GM12878 (cell line): ENCODE measurements at regions not wholly inside any gene's neighbourhood (a gene's known extent, or its start where the extent isn't known, plus 50 kb on each side); places are given as distances from the start of the nearest gene placed in this dataset.

Source experiments
- ATAC-seq: fragments of 200-7000 bp; cut with Tn5 transposase; 3 replicates; pipeline ENCODE4 v1.9.1; 2020; ENCODE audit warnings: mild to moderate bottlenecking, moderate library complexity
- BruUV-seq: library from RNA; stranded (reverse); fragments of 400-500 nt; replicated peaks from 2 replicates; lab custom pipeline; 2021; lab: Mats Ljungman, UMichigan
- CTCF ChIA-PET: fragments of 300-600 bp; sonication (Branson Sonifier 250); formaldehyde crosslinking; extraction: SDS; loops from one replicate; lab custom pipeline; 2021; ENCODE audit warnings: inconsistent platforms; lab: Yijun Ruan, JAX
- POLR2A ChIA-PET: fragments of 350-600 bp; formaldehyde crosslinking; extraction: SDS; loops from one replicate; lab custom pipeline; 2021; ENCODE audit warnings: inconsistent platforms; lab: Charles Lee
- RAD21 ChIA-PET: fragments of 300-600 bp; sonication (Branson Sonifier 250); formaldehyde crosslinking; loops from one replicate; lab custom pipeline; 2023; ENCODE audit warnings: antibody characterized with exemption; ENCODE audit not compliant: unreplicated experiment; lab: Charles Lee
- SMC1A ChIA-PET: fragments of 300-600 bp; sonication (Branson Sonifier 250); formaldehyde crosslinking; loops from one replicate; lab custom pipeline; 2023; ENCODE audit not compliant: unreplicated experiment, uncharacterized antibody; lab: Charles Lee
- DNase-seq: peaks from one replicate; pipeline ENCODE4 v3.0.0-alpha.2; 2011; ENCODE audit warnings: low read depth, low spot score
- FAIRE-seq: peaks from 3 replicates; lab custom pipeline; 2011; peaks lifted over from hg19 to GRCh38; lab: Jason Lieb, UNC
- H2AFZ ChIP-seq: 2 replicates; pipeline ENCODE4 v1.6.0; 2011; ENCODE audit warnings: low read depth, low read length, control low read depth; ENCODE audit not compliant: control insufficient read depth
- H3K27ac ChIP-seq: 2 replicates; pipeline ENCODE4 v1.5.1; 2011; ENCODE audit warnings: control low read depth; ENCODE audit not compliant: control insufficient read depth, insufficient read depth
- H3K27me3 ChIP-seq, 2 experiments: replicated peaks in 1 of 2; 2 replicates each; pipeline versions ENCODE4 v1.6.0 to v1.6.1; 2011; ENCODE audit warnings: low read length in 1 of 2; ENCODE audit not compliant: control insufficient read depth in 2 of 2, insufficient read depth in 2 of 2
- H3K36me3 ChIP-seq, 2 experiments: 2 replicates each; pipeline ENCODE4 v1.5.1; 2011; ENCODE audit warnings: low read length in 1 of 2; ENCODE audit not compliant: control insufficient read depth in 2 of 2, insufficient read depth in 2 of 2
- H3K4me1 ChIP-seq: 2 replicates; pipeline ENCODE4 v1.6.1; 2011; ENCODE audit warnings: mild to moderate bottlenecking, low read length, moderate library complexity, mixed read lengths; ENCODE audit not compliant: control insufficient read depth, insufficient read depth
- H3K4me2 ChIP-seq: 2 replicates; pipeline ENCODE4 v1.6.0; 2011; ENCODE audit warnings: control low read depth; ENCODE audit not compliant: control insufficient read depth, insufficient read depth
- H3K4me3 ChIP-seq: fragments of 200-600 bp; sonication (generic); 2 replicates; pipeline ENCODE4 v1.5.1; 2016
- H3K79me2 ChIP-seq: 2 replicates; pipeline ENCODE4 v1.6.0; 2011; ENCODE audit warnings: low read length; ENCODE audit not compliant: control insufficient read depth, insufficient read depth
- H3K9ac ChIP-seq: 2 replicates; pipeline ENCODE4 v1.8.0; 2011; ENCODE audit warnings: low read length, control low read depth, mixed read lengths; ENCODE audit not compliant: control insufficient read depth, insufficient read depth
- H3K9me3 ChIP-seq: replicated peaks from 3 replicates; pipeline ENCODE4 v1.5.1; 2011; ENCODE audit warnings: mild to moderate bottlenecking, low read length; ENCODE audit not compliant: control insufficient read depth, insufficient read depth
- H4K20me1 ChIP-seq: 2 replicates; pipeline ENCODE4 v1.6.0; 2011; ENCODE audit not compliant: control insufficient read depth, insufficient read depth
- BRCA1 ChIP-seq: IDR thresholded peaks from 2 replicates; pipeline ENCODE4 v1.6.1; 2011; ENCODE audit warnings: low read depth, low read length, improper control_type of control experiment
- CBX3 ChIP-seq: fragments of 200-600 bp; sonication (generic); IDR thresholded peaks from 2 replicates; pipeline ENCODE4 v1.6.1; 2016; ENCODE audit warnings: low read depth, borderline replicate concordance
- CHD2 ChIP-seq: IDR thresholded peaks from 2 replicates; pipeline ENCODE4 v1.6.1; 2011; ENCODE audit warnings: low read depth, low read length, improper control_type of control experiment, borderline replicate concordance
- DPF2 ChIP-seq: fragments of 450-650 bp; IDR thresholded peaks from 2 replicates; pipeline ENCODE4 v1.6.1; 2017; ENCODE audit warnings: mild to moderate bottlenecking
- MXI1 ChIP-seq: fragments of 150-350 bp; IDR thresholded peaks from 2 replicates; pipeline ENCODE4 v1.6.1; 2011; ENCODE audit warnings: low read depth, mild to moderate bottlenecking, inconsistent platforms, low read length, improper control_type of control experiment
- MYC ChIP-seq: IDR thresholded peaks from 2 replicates; pipeline ENCODE4 v1.6.1; 2011; ENCODE audit warnings: mild to moderate bottlenecking, low read length, moderate library complexity, inconsistent platforms; ENCODE audit not compliant: insufficient read depth, insufficient replicate concordance, insufficient read length, severe bottlenecking
- NFXL1 ChIP-seq: fragments of 450-650 bp; IDR thresholded peaks from 2 replicates; pipeline ENCODE4 v1.6.1; 2017; ENCODE audit warnings: antibody characterized with exemption, mild to moderate bottlenecking, borderline replicate concordance
- NFYB ChIP-seq: IDR thresholded peaks from 2 replicates; pipeline ENCODE4 v1.6.1; 2011; ENCODE audit warnings: low read depth, mild to moderate bottlenecking, low read length, improper control_type of control experiment, moderate library complexity; ENCODE audit not compliant: insufficient read depth
- PAX5 ChIP-seq: IDR thresholded peaks from 2 replicates; pipeline ENCODE4 v1.6.1; 2011; ENCODE audit warnings: low read depth, low read length, borderline replicate concordance
- PAX8 ChIP-seq: fragments of 450-650 bp; IDR thresholded peaks from 2 replicates; pipeline ENCODE4 v1.6.1; 2017; ENCODE audit warnings: mild to moderate bottlenecking, moderate library complexity
- RAD51 ChIP-seq: fragments of 450-650 bp; IDR thresholded peaks from 2 replicates; pipeline ENCODE4 v1.6.1; 2016; ENCODE audit warnings: moderate library complexity, mild to moderate bottlenecking, inconsistent platforms
- TCF12 ChIP-seq: IDR thresholded peaks from 2 replicates; pipeline ENCODE4 v1.6.1; 2011; ENCODE audit warnings: low read depth, mild to moderate bottlenecking, low read length
- TCF3 ChIP-seq: IDR thresholded peaks from 2 replicates; pipeline ENCODE4 v1.6.1; 2012; ENCODE audit warnings: low read depth, mild to moderate bottlenecking, low read length, borderline replicate concordance; ENCODE audit not compliant: insufficient read depth
- ZSCAN29 ChIP-seq: fragments of 450-650 bp; IDR thresholded peaks from 2 replicates; pipeline ENCODE4 v1.6.1; 2017; ENCODE audit warnings: mild to moderate bottlenecking, moderate library complexity
- WGBS: methylation state at CpG from one replicate; pipeline ENCODE4 v1.1.6; 2016; ENCODE audit warnings: low lambda C conversion rate; ENCODE audit not compliant: insufficient replicate concordance, insufficient coverage; ENCODE audit errors: missing lambda C conversion rate; 5-methylcytosine and 5-hydroxymethylcytosine counted together
- in situ Hi-C: fragments of 300-500 bp; cut with MboI; formaldehyde crosslinking; loops from 9 replicates; pipeline ENCODE4 v1.14.3; 2018; ENCODE audit warnings: mixed read lengths
- intact Hi-C: fragments of 100-400 bp; cut with micrococcal nuclease; formaldehyde crosslinking; loops from one replicate; pipeline ENCODE4 v1.14.2; 2022; ENCODE audit not compliant: unreplicated experiment
- TF ChIP-seq, protein P1 (sequence below): IDR thresholded peaks from 2 replicates; pipeline ENCODE4 v1.6.1; 2012; ENCODE audit warnings: low read depth, low read length, improper control_type of control experiment
- TF ChIP-seq, protein P2 (sequence below): IDR thresholded peaks from 2 replicates; pipeline ENCODE4 v1.6.1; 2011; ENCODE audit warnings: borderline replicate concordance, low read depth, mild to moderate bottlenecking, moderate library complexity, low read length; ENCODE audit not compliant: insufficient read depth, poor library complexity, severe bottlenecking

DNA sequence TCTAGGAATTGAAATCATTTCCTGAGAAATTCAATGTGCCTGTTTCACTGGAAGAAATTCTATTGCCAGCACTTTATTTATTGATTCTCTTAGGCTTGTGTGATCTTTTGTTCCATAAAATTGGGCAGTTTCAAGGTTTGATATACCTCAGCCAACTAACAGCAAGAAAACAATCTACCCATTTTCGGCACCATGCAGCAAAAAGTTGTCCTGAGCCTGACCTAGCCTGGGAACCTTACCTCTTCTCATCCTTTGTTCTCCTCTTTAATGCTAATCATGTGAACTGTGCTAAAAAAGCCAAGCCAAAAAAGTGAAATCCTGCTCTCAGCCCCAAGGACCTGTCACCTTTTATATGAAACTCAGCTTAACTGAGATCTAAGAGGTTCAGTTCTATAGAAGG, 477.3 kb downstream of the SUCLA2 start:
- 0% methylated on average over 1 of the region's 1 CpG for WGBS
- no peak for FAIRE-seq
- no TSS peak for BruUV-seq

DNA sequence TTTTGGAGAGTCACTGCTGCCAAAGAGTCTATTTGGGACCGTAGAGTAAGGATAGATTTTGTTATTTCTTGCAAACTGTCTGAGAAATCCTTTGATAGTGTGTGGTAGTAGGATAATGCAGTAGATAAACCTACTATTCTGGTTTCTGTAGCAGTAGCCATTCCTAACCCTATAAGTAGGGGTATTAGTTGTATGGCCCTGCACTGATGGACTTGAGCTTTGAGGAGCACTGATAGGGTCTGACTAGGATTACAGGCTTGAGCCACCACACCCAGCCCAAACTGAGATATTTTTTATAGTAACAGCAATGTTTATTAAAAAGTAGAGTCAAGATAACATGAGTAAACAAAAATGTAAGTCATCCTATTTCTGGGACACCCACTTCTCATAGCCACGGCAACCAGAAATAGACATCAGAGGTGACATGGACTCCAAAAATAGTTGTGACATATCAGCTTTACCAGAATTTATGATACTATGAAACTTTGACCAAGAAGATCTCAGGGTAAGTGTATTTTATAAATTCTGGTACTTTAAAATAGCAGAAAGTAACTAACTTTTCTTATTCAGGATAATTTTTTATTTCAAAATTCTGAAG, 479.1 kb downstream of the SUCLA2 start:
- Histone ChIP-seq H3K4me2 (no peak overlapping the region), H3K27ac (no peak overlapping the region), H3K27me3 (no peaks in the 10 kb centered on the region), H3K9ac (no peak overlapping the region), H3K79me2 (no peaks in the 10 kb centered on the region), H3K4me1 (no peaks in the 10 kb centered on the region), H3K4me3 (no peak overlapping the region), H2AFZ (no peak overlapping the region), H3K36me3 (no peaks in the 10 kb centered on the region), H4K20me1 (no peaks in the 10 kb centered on the region), H3K9me3 (no peaks in the 10 kb centered on the region; the same call in 2 of the 3 replicates)
- intact Hi-C loops: no loop called here
- no TSS peak for BruUV-seq
- ATAC-seq (no peak), FAIRE-seq (no peak), DNase-seq (no peak)
- ChIA-PET SMC1A (no interaction called here), RAD21 (no interaction called here), CTCF (no interaction called here), POLR2A (no interaction called here)
- WGBS: 36% methylated on average over 2 of the region's 2 CpGs
- in situ Hi-C loops: no loop called here
- TF ChIP-seq, protein P1, sequence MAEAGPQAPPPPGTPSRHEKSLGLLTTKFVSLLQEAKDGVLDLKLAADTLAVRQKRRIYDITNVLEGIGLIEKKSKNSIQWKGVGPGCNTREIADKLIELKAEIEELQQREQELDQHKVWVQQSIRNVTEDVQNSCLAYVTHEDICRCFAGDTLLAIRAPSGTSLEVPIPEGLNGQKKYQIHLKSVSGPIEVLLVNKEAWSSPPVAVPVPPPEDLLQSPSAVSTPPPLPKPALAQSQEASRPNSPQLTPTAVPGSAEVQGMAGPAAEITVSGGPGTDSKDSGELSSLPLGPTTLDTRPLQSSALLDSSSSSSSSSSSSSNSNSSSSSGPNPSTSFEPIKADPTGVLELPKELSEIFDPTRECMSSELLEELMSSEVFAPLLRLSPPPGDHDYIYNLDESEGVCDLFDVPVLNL: no peak
- TF ChIP-seq TCF12 (no peak), TCF3 (no peak), BRCA1 (no peak), MXI1 (no peak), CHD2 (no peak), MYC (no peak), PAX8 (no peak), CBX3 (no peak), NFXL1 (no peak), DPF2 (no peak), ZSCAN29 (no peak), RAD51 (no peak)
- TF ChIP-seq, protein P2, sequence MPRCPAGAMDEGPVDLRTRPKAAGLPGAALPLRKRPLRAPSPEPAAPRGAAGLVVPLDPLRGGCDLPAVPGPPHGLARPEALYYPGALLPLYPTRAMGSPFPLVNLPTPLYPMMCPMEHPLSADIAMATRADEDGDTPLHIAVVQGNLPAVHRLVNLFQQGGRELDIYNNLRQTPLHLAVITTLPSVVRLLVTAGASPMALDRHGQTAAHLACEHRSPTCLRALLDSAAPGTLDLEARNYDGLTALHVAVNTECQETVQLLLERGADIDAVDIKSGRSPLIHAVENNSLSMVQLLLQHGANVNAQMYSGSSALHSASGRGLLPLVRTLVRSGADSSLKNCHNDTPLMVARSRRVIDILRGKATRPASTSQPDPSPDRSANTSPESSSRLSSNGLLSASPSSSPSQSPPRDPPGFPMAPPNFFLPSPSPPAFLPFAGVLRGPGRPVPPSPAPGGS: no peak

More for the DNA sequence above, 477.3 kb downstream of the SUCLA2 start:
- Histone ChIP-seq H3K4me1 (no peaks in the 10 kb centered on the region), H3K9me3 (no peaks in the 10 kb centered on the region; the same call in 2 of the 3 replicates)
- in situ Hi-C loops: no loop called here
- no peak for TF ChIP-seq PAX5
- no peak for TF ChIP-seq NFYB
- TF ChIP-seq, all 136 proteins: peak for 0
- ChIA-PET CTCF (no interaction called here), POLR2A (no interaction called here), SMC1A (interaction anchor here (0.5 kb wide), 1 partner anchor 395 kb away, joined by 3 read pairs; no protein-coding TSS in a partner anchor), RAD21 (no interaction called here)
- Histone ChIP-seq H3K27ac (no peak overlapping the region), H3K4me2 (no peak overlapping the region), H3K27me3 (no peaks in the 10 kb centered on the region), H2AFZ (no peak overlapping the region), H3K36me3 (no peaks in the 10 kb centered on the region), H3K4me3 (no peak overlapping the region), H4K20me1 (no peaks in the 10 kb centered on the region), H3K9ac (no peak overlapping the region), H3K79me2 (no peaks in the 10 kb centered on the region)
- no peak for ATAC-seq
- intact Hi-C loops: no loop called here
- DNase-seq: no peak
